Peyer's patch (tissue), 4 donors: ENCODE measurements at regions not wholly inside any gene's neighbourhood (a gene's known extent, or its start where the extent isn't known, plus 50 kb on each side); places are given as distances from the start of the nearest gene placed in this dataset.

Experiments used
- DNase-seq, 3 donors: peaks; one replicate each; pipeline ENCODE4 v3.0.0-alpha.2; 2017 to 2019
- H3K27ac ChIP-seq, 4 donors: fragments of 200-600 bp; sonication (generic); one replicate each; pipeline ENCODE4 v1.5.1; 2016 to 2019
- H3K27me3 ChIP-seq, 2 donors: fragments of 200-600 bp; sonication (generic); one replicate each; pipeline ENCODE4 v1.5.1; 2019
- H3K36me3 ChIP-seq, 3 donors: fragments of 200-600 bp; sonication (generic); one replicate each; pipeline ENCODE4 v1.5.1; 2016 to 2019
- H3K4me1 ChIP-seq, 4 donors: fragments of 200-600 bp; sonication (generic); one replicate each; pipeline ENCODE4 v1.5.1; 2016 to 2019
- H3K4me3 ChIP-seq, 4 donors: fragments of 200-600 bp; sonication (generic); 1 replicate in 3 of 4; 2 replicates in 1 of 4; pipeline ENCODE4 v1.5.1; 2016 to 2019; ENCODE audit warnings: mild to moderate bottlenecking in 1 of 4
- H3K9me3 ChIP-seq, 4 donors: fragments of 200-600 bp; sonication (generic); one replicate each; pipeline ENCODE4 v1.5.1; 2016 to 2019; ENCODE audit warnings: mild to moderate bottlenecking in 1 of 4
- CTCF ChIP-seq, 6 experiments: fragments of 450-650 bp in 4 of 6; fragments of 200-600 bp in 2 of 6; sonication (generic) in 1 of 6; IDR thresholded peaks; one replicate each; pipeline ENCODE4 v1.5.1; 2017 to 2019; ENCODE audit warnings: antibody characterized with exemption in 6 of 6, mild to moderate bottlenecking in 3 of 6, moderate library complexity in 1 of 6
- POLR2A ChIP-seq, 2 donors: fragments of 450-650 bp; IDR thresholded peaks; one replicate each; pipeline ENCODE4 v1.5.1; 2017; ENCODE audit warnings: antibody characterized with exemption in 2 of 2, mild to moderate bottlenecking in 2 of 2, moderate library complexity in 2 of 2

DNA sequence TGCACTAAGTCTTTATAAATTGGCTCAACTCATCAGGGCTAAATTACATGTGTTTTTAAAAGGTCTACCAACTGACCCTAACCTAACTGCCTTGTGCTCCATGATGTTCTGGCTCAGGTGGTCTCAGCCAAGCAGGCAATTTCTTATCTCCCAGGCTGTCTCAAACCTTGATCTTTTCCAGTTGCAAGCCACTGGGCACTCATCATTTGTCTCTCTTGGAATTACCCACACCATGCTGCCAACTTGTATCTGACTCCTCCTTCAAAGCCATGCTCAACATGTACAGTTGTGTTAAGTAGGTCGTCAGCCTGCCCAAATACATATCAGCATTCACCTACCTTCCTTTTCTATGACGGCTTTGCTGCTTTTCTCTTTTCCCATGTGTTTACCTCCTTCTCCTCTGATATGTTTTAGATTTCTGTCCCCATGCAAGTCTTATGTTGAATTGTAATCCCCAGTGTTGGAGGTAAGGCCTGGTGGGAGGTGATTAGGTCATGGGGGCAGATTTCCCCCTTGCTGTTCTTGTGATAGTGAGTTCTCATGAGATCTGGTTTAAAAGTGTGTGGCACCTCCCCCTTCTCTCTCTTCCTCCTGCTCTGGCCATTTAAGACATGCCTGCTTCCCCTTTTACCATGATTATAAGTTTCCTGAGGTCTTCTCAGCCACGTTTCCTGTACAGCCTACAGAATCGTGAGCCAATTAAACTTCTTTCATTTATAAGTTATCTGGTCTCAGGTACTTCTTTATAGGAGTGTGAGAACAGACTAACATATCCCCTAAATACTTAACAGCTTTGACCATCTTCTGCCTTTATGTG lies 130.0 kb downstream of the ELAPOR2 start:
- TF ChIP-seq POLR2A (IDR thresholded peaks at IDR 0.05) (no peak), CTCF (IDR thresholded peaks at IDR 0.05) (no peak)
- Histone ChIP-seq H3K4me1 (no peaks in the 10 kb centered on the region), H3K27ac (no peak overlapping the region), H3K4me3 (no peak overlapping the region), H3K27me3 (no peaks in the 10 kb centered on the region), H3K9me3 (no peaks in the 10 kb centered on the region), H3K36me3 (no peaks in the 10 kb centered on the region)
- no peak for DNase-seq

DNA sequence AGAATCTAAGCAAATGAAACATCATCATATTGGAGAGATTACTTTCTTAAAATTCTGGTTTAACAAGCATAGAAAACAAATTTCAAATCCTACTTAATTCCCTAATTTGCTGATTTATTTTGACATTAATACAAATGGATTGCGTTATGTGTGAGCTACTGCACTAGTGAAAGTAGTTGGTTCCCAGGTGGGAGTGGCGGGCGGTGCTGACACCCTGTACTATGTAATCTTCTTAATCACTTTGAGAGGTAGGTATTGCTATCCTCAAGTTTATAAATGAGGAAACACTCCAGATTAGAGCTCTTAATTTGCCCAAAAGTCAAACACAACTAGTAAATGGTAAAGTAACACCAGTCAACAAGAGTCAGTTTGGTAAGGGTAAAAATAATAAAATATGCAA lies 131.1 kb downstream of the ELAPOR2 start:
- Histone ChIP-seq H3K36me3 (no peaks in the 10 kb centered on the region), H3K4me3 (no peak overlapping the region), H3K27me3 (no peaks in the 10 kb centered on the region), H3K4me1 (no peaks in the 10 kb centered on the region), H3K27ac (no peak overlapping the region), H3K9me3 (no peaks in the 10 kb centered on the region)
- TF ChIP-seq CTCF (IDR thresholded peaks at IDR 0.05) = no peak
- TF ChIP-seq POLR2A (IDR thresholded peaks at IDR 0.05) = no peak
- no peak for DNase-seq

GRCh38 chr7:86926732-86927131 lies 132.7 kb downstream of the ELAPOR2 start:
- TF ChIP-seq CTCF (IDR thresholded peaks at IDR 0.05) (peak in 5 of 6 experiments; percentile 40 to 64 (median 55)), POLR2A (IDR thresholded peaks at IDR 0.05) (no peak)
- no peak overlapping the region for H3K4me3 ChIP-seq
- H3K27ac ChIP-seq = no peak overlapping the region
- H3K4me1 ChIP-seq = no peaks in the 10 kb centered on the region
- H3K36me3 ChIP-seq = no peaks in the 10 kb centered on the region
- peak in 2 of 3 donors; percentile 20 to 55 for DNase-seq
- H3K9me3 ChIP-seq = no peaks in the 10 kb centered on the region
- no peaks in the 10 kb centered on the region for H3K27me3 ChIP-seq

DNA sequence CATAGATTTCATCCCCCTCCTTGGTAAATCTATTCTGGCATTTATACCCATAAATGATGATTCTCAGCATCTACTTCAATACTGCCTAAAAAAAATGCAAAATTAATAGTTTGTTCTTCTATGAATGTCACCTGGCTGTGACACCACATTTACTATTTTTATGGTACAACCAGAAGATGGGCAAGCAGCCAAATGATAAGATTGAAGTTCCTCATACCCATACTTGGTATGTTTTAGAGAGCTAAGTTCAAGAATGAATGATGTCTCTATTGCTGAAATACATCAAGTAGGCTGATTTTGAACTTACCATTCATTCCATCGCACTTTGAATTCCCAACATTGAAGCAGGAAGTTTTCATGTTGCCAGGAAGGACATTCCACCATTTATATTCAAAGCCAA lies 134.2 kb downstream of the ELAPOR2 start:
- DNase-seq = no peak
- Histone ChIP-seq H3K27ac (no peak overlapping the region), H3K4me1 (no peaks in the 10 kb centered on the region), H3K9me3 (no peaks in the 10 kb centered on the region), H3K27me3 (no peaks in the 10 kb centered on the region), H3K4me3 (no peak overlapping the region), H3K36me3 (no peaks in the 10 kb centered on the region)
- TF ChIP-seq POLR2A (IDR thresholded peaks at IDR 0.05) (no peak), CTCF (IDR thresholded peaks at IDR 0.05) (no peak)

GRCh38 chr7:86923527-86923926 lies 135.9 kb downstream of the ELAPOR2 start:
- TF ChIP-seq POLR2A (IDR thresholded peaks at IDR 0.05) (no peak), CTCF (IDR thresholded peaks at IDR 0.05) (no peak)
- H3K4me3 ChIP-seq = no peak overlapping the region
- no peaks in the 10 kb centered on the region for H3K36me3 ChIP-seq
- H3K27me3 ChIP-seq = no peaks in the 10 kb centered on the region
- H3K27ac ChIP-seq = no peak overlapping the region
- H3K9me3 ChIP-seq = no peaks in the 10 kb centered on the region
- H3K4me1 ChIP-seq = no peaks in the 10 kb centered on the region
- DNase-seq = no peak
